AG09309 (cell line): ENCODE measurements at regions not wholly inside any gene's neighbourhood (a gene's known extent, or its start where the extent isn't known, plus 50 kb on each side); places are given as distances from the start of the nearest gene placed in this dataset.

ENCODE experiments used
- DNase-seq: peaks from one replicate; pipeline ENCODE4 v3.0.0-alpha.2; 2010; ENCODE audit warnings: low read depth
- H3K4me3 ChIP-seq: 2 replicates; pipeline ENCODE4 v1.5.1; 2011; ENCODE audit warnings: mild to moderate bottlenecking, low read depth, low read length, moderate library complexity; ENCODE audit not compliant: control insufficient read depth
- TF ChIP-seq, protein P1 (sequence below): IDR thresholded peaks from 2 replicates; pipeline ENCODE4 v1.5.1; 2011; ENCODE audit warnings: mild to moderate bottlenecking, low read depth, low read length, inconsistent platforms; ENCODE audit not compliant: insufficient read depth, control insufficient read depth; ENCODE audit errors: missing control alignments

DNA sequence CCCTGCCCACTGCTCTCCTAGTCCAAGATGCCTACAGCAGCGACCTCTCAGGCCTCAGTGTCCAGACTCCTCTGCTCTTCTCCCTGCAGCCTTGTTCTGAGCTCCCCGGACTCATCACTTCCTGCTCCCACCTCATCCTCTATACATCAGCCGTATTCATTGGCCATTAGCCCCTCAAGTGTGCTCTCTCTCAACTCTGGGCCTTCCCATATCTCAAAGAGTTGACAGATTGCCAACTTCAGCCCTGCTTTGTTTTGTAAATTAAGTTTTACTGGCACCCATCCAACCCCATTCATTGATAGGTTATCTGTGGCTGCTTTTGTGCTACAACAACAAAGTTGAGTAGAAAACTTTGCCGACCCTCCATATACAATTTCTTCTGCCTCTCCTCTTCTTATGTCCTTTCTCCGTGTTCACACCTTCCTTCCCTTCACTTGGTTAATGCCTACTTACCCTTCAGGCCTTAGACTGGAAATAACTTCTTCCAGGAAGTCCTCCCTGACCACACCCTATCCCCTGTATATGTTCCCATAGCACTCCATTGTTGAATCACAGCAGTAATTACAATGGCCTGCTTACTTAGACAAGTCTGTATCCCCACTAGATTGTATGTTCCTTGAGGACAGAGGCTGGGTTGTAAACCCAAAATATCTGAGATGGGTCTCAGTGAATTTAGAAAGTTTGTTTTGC is 63.4 kb upstream of the TANC2 start:
- DNase-seq, result no peak
- H3K4me3 ChIP-seq, result no peak overlapping the region
- TF ChIP-seq, protein P1, sequence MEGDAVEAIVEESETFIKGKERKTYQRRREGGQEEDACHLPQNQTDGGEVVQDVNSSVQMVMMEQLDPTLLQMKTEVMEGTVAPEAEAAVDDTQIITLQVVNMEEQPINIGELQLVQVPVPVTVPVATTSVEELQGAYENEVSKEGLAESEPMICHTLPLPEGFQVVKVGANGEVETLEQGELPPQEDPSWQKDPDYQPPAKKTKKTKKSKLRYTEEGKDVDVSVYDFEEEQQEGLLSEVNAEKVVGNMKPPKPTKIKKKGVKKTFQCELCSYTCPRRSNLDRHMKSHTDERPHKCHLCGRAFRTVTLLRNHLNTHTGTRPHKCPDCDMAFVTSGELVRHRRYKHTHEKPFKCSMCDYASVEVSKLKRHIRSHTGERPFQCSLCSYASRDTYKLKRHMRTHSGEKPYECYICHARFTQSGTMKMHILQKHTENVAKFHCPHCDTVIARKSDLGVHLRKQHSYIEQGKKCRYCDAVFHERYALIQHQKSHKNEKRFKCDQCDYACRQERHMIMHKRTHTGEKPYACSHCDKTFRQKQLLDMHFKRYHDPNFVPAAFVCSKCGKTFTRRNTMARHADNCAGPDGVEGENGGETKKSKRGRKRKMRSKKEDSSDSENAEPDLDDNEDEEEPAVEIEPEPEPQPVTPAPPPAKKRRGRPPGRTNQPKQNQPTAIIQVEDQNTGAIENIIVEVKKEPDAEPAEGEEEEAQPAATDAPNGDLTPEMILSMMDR, result no peak

DNA sequence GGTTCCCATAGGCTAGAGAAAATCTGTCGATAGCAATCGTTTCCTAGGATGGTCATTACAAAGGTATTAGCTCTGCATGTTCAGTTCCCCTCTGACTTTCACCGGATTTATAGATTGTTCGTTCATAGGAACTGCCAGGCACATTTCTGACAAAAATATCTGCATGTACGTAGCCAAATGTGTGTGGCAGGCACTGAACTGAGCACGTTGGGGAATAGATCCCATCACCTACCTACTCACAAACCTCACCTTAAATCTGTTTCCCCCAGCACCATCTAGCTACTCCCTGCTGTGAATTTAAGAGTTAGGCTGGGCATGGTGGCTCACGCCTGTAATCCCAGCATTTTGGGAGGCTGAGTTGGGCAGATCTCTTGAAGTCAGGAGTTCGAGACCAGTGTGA is 64.5 kb upstream of the TANC2 start:
- TF ChIP-seq, protein P1, result no peak
- H3K4me3 ChIP-seq, result no peak overlapping the region
- no peak for DNase-seq

GRCh38 chr17:62900096-62900495 is 65.9 kb upstream of the TANC2 start:
- no peak for DNase-seq
- TF ChIP-seq, protein P1, result no peak
- no peak overlapping the region for H3K4me3 ChIP-seq

DNA sequence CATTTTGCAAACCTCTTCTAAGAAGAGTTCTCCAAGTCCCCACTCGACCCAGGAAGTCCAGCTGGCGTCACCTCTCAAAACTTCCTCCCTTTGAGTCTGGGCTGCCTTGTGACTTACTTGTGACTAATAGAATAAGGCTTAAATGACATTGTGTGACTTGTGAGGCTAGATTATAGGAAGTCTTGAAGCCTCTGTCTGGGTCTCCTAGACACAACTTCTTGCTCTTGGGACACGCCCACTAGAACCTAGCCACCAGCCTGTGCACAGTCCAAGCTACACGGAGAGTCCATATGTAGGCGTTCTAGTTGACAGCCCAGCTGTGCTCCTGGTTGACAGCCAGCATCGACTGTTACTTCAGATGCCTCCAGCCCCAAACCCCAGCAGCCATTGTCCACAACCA is 66.7 kb upstream of the TANC2 start:
- H3K4me3 ChIP-seq, result no peak overlapping the region
- TF ChIP-seq, protein P1, result no peak
- no peak for DNase-seq

GRCh38 chr17:62898239-62898864 is 67.7 kb upstream of the TANC2 start:
- TF ChIP-seq, protein P1, result no peak
- DNase-seq, result no peak
- H3K4me3 ChIP-seq, result no peak overlapping the region

- no peak overlapping the region for H3K4me3 ChIP-seq
- TF ChIP-seq, protein P1, result no peak
- no peak for DNase-seq
These were observed 68.3 kb upstream of the TANC2 start for GRCh38 chr17:62897706-62898105.
